Ascending aorta (tissue), 2 donors: ENCODE measurements at regions not wholly inside any gene's neighbourhood (a gene's known extent, or its start where the extent isn't known, plus 50 kb on each side); places are given as distances from the start of the nearest gene placed in this dataset.

Experiments used
- DNase-seq, 2 donors: peaks; one replicate each; pipeline ENCODE4 v3.0.0-alpha.2; 2019; ENCODE audit warnings: low spot score in 2 of 2
- H3K27ac ChIP-seq, 2 donors: fragments of 200-600 bp; sonication (generic); one replicate each; pipeline ENCODE4 v1.5.1; 2016 to 2017; ENCODE audit warnings: mild to moderate bottlenecking in 1 of 2
- H3K27me3 ChIP-seq: fragments of 200-600 bp; sonication (generic); one replicate; pipeline ENCODE4 v1.5.1; 2017
- H3K36me3 ChIP-seq, 2 donors: fragments of 200-600 bp; sonication (generic); one replicate each; pipeline ENCODE4 v1.5.1; 2016
- H3K4me1 ChIP-seq, 2 donors: fragments of 200-600 bp; sonication (generic); one replicate each; pipeline ENCODE4 v1.5.1; 2016 to 2017; ENCODE audit warnings: mild to moderate bottlenecking in 1 of 2
- H3K4me3 ChIP-seq, 2 donors: fragments of 200-600 bp; sonication (generic); one replicate each; pipeline ENCODE4 v1.5.1; 2016 to 2017; ENCODE audit warnings: mild to moderate bottlenecking in 1 of 2
- H3K9me3 ChIP-seq, 2 donors: fragments of 200-600 bp; sonication (generic); one replicate each; pipeline ENCODE4 v1.5.1; 2016
- intact Hi-C: fragments of 100-400 bp; cut with DNase I; formaldehyde crosslinking; loops from one replicate; pipeline ENCODE4 v1.15.1; 2023
- TF ChIP-seq, protein P1 (sequence below), 3 experiments: fragments of 200-600 bp in 2 of 3; fragments of 450-650 bp in 1 of 3; sonication (generic) in 2 of 3; IDR thresholded peaks; one replicate each; pipeline ENCODE4 v1.5.1; 2016 to 2019; ENCODE audit warnings: antibody characterized with exemption in 3 of 3, mild to moderate bottlenecking in 1 of 3, moderate library complexity in 1 of 3

DNA sequence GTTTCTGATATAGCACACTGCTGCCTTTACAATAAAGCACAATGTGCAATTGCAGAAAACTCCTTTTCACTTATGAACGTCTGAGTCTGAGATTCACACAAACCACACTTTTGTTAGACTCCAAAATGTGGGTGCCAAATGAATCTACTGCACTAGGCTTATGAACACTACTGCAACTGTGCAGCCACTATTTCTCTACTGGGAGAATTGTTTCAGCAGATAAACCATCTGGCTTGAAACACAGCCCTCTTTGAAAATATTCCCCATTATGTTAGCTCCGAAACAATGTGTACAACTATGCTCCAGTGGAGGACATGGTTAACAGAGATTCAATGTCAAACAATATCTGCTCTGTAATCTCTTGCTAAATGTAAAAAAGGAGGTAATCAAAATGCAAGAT lies 188.7 kb upstream of the ZEB2 start:
- DNase-seq, result no peak
- Histone ChIP-seq H3K4me3 (no peak overlapping the region), H3K27ac (no peak overlapping the region), H3K27me3 (no peaks in the 10 kb centered on the region), H3K36me3 (no peaks in the 10 kb centered on the region), H3K4me1 (peaks cover 5 to 13% of the 10 kb centered on the region in 2 donors), H3K9me3 (no peaks in the 10 kb centered on the region)
- TF ChIP-seq, protein P1, sequence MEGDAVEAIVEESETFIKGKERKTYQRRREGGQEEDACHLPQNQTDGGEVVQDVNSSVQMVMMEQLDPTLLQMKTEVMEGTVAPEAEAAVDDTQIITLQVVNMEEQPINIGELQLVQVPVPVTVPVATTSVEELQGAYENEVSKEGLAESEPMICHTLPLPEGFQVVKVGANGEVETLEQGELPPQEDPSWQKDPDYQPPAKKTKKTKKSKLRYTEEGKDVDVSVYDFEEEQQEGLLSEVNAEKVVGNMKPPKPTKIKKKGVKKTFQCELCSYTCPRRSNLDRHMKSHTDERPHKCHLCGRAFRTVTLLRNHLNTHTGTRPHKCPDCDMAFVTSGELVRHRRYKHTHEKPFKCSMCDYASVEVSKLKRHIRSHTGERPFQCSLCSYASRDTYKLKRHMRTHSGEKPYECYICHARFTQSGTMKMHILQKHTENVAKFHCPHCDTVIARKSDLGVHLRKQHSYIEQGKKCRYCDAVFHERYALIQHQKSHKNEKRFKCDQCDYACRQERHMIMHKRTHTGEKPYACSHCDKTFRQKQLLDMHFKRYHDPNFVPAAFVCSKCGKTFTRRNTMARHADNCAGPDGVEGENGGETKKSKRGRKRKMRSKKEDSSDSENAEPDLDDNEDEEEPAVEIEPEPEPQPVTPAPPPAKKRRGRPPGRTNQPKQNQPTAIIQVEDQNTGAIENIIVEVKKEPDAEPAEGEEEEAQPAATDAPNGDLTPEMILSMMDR (IDR thresholded peaks at IDR 0.05), result no peak
- intact Hi-C loops, result loop anchor here (2.0 kb wide), 1 partner anchor 184 kb away; no protein-coding TSS in a partner anchor

- Histone ChIP-seq H3K4me1 (peaks cover 5 to 9% of the 10 kb centered on the region in 2 donors), H3K27me3 (no peaks in the 10 kb centered on the region), H3K27ac (no peak overlapping the region), H3K36me3 (no peaks in the 10 kb centered on the region), H3K4me3 (no peak overlapping the region), H3K9me3 (no peaks in the 10 kb centered on the region)
- no peak for DNase-seq
- TF ChIP-seq, protein P1 (IDR thresholded peaks at IDR 0.05), result no peak
- intact Hi-C loops, result loop anchor here (2.0 kb wide), 1 partner anchor 183 kb away; no protein-coding TSS in a partner anchor
Measured at GRCh38 chr2:144707736-144708326, 187.9 kb upstream of the ZEB2 start.

DNA sequence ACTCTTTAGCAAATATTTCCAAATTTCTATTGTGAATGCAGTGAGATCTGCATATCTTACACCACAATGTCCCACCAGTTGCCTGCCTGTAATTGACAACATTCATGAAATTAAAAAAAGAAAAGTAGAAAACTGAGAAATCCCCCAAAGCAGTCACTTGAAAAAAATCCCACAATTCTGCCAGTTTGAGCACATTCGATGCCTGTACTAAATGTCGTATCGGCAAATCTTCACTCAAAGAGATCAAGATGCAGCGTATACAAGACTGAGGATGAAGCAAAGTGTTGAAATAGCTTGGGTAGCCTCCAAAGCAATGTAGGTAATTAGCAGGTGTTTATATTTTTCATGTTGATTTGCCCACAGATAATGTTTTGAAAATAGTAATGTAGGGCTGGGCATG lies 186.7 kb upstream of the ZEB2 start:
- DNase-seq, result no peak
- H3K4me3 ChIP-seq, result no peak overlapping the region
- peaks cover 5 to 9% of the 10 kb centered on the region in 2 donors for H3K4me1 ChIP-seq
- no peaks in the 10 kb centered on the region for H3K27me3 ChIP-seq
- intact Hi-C loops, result no loop called here
- TF ChIP-seq, protein P1 (IDR thresholded peaks at IDR 0.05), result no peak
- no peaks in the 10 kb centered on the region for H3K36me3 ChIP-seq
- no peaks in the 10 kb centered on the region for H3K9me3 ChIP-seq
- no peak overlapping the region for H3K27ac ChIP-seq

- H3K36me3 ChIP-seq, result no peaks in the 10 kb centered on the region
- H3K4me3 ChIP-seq, result no peak overlapping the region
- no peaks in the 10 kb centered on the region for H3K27me3 ChIP-seq
- H3K4me1 ChIP-seq, result peaks cover 5 to 9% of the 10 kb centered on the region in 2 donors
- intact Hi-C loops, result no loop called here
- TF ChIP-seq, protein P1 (IDR thresholded peaks at IDR 0.05), result no peak
- no peaks in the 10 kb centered on the region for H3K9me3 ChIP-seq
- peak overlapping the region; percentile 12 to 26 for H3K27ac ChIP-seq
- no peak for DNase-seq
Measured at GRCh38 chr2:144705328-144706245, 185.7 kb upstream of the ZEB2 start.

DNA sequence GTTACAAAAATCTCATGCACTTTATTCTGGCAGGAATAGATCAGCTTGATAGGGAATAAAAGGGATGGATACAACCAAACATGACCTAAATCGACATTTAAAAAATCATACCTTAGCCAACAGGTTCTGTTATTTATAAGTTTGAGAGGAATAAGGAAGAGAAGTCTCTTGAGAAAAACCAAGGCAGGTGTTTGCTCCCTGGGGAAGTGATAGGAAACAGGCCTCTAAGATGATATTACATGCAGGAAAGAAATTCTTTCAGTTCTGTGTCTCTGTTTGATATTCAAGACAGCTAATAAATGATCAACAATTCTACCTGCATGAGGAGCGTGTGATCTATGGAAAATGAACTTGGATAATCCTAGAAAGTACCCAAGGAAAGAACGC lies 184.8 kb upstream of the ZEB2 start:
- peaks cover 5 to 9% of the 10 kb centered on the region in 2 donors for H3K4me1 ChIP-seq
- H3K9me3 ChIP-seq, result no peaks in the 10 kb centered on the region
- no peak for DNase-seq
- H3K27me3 ChIP-seq, result no peaks in the 10 kb centered on the region
- intact Hi-C loops, result no loop called here
- no peaks in the 10 kb centered on the region for H3K36me3 ChIP-seq
- TF ChIP-seq, protein P1 (IDR thresholded peaks at IDR 0.05), result no peak
- H3K27ac ChIP-seq, result no peak overlapping the region
- no peak overlapping the region for H3K4me3 ChIP-seq
